ENCODE measurements at regions not wholly inside any gene's neighbourhood (a gene's known extent, or its start where the extent isn't known, plus 50 kb on each side); places are given as distances from the start of the nearest gene placed in this dataset.

DNA sequence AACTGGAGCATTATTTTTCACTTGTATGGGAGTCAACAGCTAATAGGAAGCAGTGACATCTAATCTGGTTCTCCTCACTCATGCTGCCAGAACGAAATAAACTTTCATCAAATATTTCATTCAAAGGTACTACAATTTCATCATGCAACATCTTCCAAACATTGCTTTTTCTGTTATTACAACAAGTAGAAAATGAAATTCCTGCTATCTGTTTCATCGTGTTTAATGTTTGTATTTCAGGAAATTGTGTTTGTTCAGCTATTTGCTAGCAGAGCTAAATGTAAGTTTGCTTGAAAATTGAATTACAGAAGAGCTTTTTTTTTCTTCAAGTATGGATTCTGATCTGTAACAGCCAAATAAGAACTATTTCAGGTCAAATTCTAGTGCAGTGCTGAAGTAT is 90.1 kb downstream of the SLITRK6 start:
- no peak for TF ChIP-seq POLR2A (IDR thresholded peaks at IDR 0.05; ENCODE audit: borderline replicate concordance, extremely low read depth, insufficient read depth, insufficient read length)
- TF ChIP-seq, protein P1, sequence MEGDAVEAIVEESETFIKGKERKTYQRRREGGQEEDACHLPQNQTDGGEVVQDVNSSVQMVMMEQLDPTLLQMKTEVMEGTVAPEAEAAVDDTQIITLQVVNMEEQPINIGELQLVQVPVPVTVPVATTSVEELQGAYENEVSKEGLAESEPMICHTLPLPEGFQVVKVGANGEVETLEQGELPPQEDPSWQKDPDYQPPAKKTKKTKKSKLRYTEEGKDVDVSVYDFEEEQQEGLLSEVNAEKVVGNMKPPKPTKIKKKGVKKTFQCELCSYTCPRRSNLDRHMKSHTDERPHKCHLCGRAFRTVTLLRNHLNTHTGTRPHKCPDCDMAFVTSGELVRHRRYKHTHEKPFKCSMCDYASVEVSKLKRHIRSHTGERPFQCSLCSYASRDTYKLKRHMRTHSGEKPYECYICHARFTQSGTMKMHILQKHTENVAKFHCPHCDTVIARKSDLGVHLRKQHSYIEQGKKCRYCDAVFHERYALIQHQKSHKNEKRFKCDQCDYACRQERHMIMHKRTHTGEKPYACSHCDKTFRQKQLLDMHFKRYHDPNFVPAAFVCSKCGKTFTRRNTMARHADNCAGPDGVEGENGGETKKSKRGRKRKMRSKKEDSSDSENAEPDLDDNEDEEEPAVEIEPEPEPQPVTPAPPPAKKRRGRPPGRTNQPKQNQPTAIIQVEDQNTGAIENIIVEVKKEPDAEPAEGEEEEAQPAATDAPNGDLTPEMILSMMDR (IDR thresholded peaks at IDR 0.05 in 2 of 3, conservative IDR thresholded peaks at IDR 0.05 in 1 of 3; ENCODE audit: borderline replicate concordance in 1 of 3, insufficient read depth in 1 of 3, low read depth in 2 of 3, low read length in 2 of 3), result no peak
- no peak for TF ChIP-seq POLR2AphosphoS5 (IDR thresholded peaks at IDR 0.05; ENCODE audit: low read depth, low read length)
- TF ChIP-seq SP1 (IDR thresholded peaks at IDR 0.05; ENCODE audit: low read depth), result no peak
- no peak for TF ChIP-seq REST (IDR thresholded peaks at IDR 0.05; ENCODE audit: low read depth)
- no peak for TF ChIP-seq ZFX (IDR thresholded peaks at IDR 0.05)
- TF ChIP-seq CBX3 (IDR thresholded peaks at IDR 0.05; ENCODE audit: low read depth), result no peak
- TF ChIP-seq RAD21 (IDR thresholded peaks at IDR 0.05; ENCODE audit: low read depth), result no peak
- no peak for TF ChIP-seq EZH2phosphoT487 (IDR thresholded peaks at IDR 0.05; ENCODE audit: borderline replicate concordance)
- no peak for TF ChIP-seq EGR1 (IDR thresholded peaks at IDR 0.05; ENCODE audit: low read depth)
- no peak for TF ChIP-seq FOSL1 (IDR thresholded peaks at IDR 0.05; ENCODE audit: low read depth)
- no peak for TF ChIP-seq TCF7L2 (IDR thresholded peaks at IDR 0.05; ENCODE audit: borderline replicate concordance, extremely low read depth, insufficient read depth, insufficient read length)
- no peak for TF ChIP-seq EZH2 (IDR thresholded peaks at IDR 0.05)
- no peak for TF ChIP-seq ELF1 (IDR thresholded peaks at IDR 0.05; ENCODE audit: borderline replicate concordance, low read depth)

All from HCT116 (cell line).